ENCODE measurements at regions not wholly inside any gene's neighbourhood (a gene's known extent, or its start where the extent isn't known, plus 50 kb on each side); places are given as distances from the start of the nearest gene placed in this dataset.

DNA sequence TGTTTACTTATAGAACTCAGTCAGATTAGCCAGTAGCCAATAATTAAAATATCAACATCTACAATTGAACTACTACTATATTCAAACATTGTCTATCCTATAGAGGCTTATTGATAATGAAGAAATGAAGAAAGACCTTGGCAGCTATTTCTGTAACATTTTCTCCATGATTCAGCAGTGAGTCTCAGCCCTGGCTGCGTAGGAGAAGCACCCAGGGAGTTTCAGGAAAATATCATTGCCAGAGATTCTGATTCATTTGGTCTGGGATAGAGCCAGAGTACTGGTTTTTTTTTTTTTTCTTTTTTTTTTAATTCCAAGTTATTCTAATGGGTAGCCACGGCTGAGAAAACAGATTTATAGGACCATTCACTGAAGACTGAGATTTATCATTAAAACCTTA, 404.8 kb downstream of the TXNL1 start:
- Histone ChIP-seq H2AFZ (ENCODE audit: low read depth, low read length) (no peak overlapping the region), H3K9ac (ENCODE audit: insufficient read depth in 1 of 2, low read depth in 2 of 2, low read length in 2 of 2) (no peak overlapping the region), H3K9me3 (replicated peaks; ENCODE audit: control insufficient read depth, insufficient read depth, low read depth, low read length) (no peaks in the 10 kb centered on the region), H3K4me2 (ENCODE audit: insufficient read depth, low read length) (no peak overlapping the region), H3K27me3 (ENCODE audit: control insufficient read depth in 2 of 2, insufficient read depth in 2 of 2, low read length in 2 of 2) (no peaks in the 10 kb centered on the region), H3K79me2 (ENCODE audit: control insufficient read depth, insufficient read depth, low read length) (no peaks in the 10 kb centered on the region), H3K36me3 (ENCODE audit: control insufficient read depth, insufficient read depth, low read length) (no peaks in the 10 kb centered on the region), H3K4me3 (no peak overlapping the region), H3K27ac (ENCODE audit: extremely low read depth, low read depth, low read length) (no peak overlapping the region), H3K9me1 (ENCODE audit: control insufficient read depth, insufficient read depth, low read length) (no peaks in the 10 kb centered on the region), H4K20me1 (replicated peaks; ENCODE audit: control insufficient read depth, insufficient read depth, low read length) (no peaks in the 10 kb centered on the region), H3K4me1 (replicated peaks in 1 of 2; ENCODE audit: control insufficient read depth in 2 of 2, insufficient read depth in 2 of 2, low read length in 2 of 2) (no peaks in the 10 kb centered on the region)
- FAIRE-seq (no peak), ATAC-seq (no peak), DNase-seq (ENCODE audit: extremely low read depth in 1 of 4, low spot score in 3 of 4) (no peak)
- TF ChIP-seq ZNF12 (CRISPR knock-in tag; IDR thresholded peaks at IDR 0.05) = no peak
- TF ChIP-seq, protein P1, sequence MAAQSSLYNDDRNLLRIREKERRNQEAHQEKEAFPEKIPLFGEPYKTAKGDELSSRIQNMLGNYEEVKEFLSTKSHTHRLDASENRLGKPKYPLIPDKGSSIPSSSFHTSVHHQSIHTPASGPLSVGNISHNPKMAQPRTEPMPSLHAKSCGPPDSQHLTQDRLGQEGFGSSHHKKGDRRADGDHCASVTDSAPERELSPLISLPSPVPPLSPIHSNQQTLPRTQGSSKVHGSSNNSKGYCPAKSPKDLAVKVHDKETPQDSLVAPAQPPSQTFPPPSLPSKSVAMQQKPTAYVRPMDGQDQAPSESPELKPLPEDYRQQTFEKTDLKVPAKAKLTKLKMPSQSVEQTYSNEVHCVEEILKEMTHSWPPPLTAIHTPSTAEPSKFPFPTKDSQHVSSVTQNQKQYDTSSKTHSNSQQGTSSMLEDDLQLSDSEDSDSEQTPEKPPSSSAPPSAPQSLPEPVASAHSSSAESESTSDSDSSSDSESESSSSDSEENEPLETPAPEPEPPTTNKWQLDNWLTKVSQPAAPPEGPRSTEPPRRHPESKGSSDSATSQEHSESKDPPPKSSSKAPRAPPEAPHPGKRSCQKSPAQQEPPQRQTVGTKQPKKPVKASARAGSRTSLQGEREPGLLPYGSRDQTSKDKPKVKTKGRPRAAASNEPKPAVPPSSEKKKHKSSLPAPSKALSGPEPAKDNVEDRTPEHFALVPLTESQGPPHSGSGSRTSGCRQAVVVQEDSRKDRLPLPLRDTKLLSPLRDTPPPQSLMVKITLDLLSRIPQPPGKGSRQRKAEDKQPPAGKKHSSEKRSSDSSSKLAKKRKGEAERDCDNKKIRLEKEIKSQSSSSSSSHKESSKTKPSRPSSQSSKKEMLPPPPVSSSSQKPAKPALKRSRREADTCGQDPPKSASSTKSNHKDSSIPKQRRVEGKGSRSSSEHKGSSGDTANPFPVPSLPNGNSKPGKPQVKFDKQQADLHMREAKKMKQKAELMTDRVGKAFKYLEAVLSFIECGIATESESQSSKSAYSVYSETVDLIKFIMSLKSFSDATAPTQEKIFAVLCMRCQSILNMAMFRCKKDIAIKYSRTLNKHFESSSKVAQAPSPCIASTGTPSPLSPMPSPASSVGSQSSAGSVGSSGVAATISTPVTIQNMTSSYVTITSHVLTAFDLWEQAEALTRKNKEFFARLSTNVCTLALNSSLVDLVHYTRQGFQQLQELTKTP (IDR thresholded peaks at IDR 0.05; ENCODE audit: low read depth in 1 of 2, partially characterized antibody in 2 of 2) = no peak
- no peak for TF ChIP-seq KLF1 (tag; IDR thresholded peaks at IDR 0.05)
- no peak for TF ChIP-seq TGIF2 (CRISPR knock-in tag; IDR thresholded peaks at IDR 0.05)
- TF ChIP-seq POLR2AphosphoS5 (IDR thresholded peaks at IDR 0.05; ENCODE audit: control insufficient read depth, insufficient read depth, low read depth, low read length) = no peak
- TF ChIP-seq, protein P2, sequence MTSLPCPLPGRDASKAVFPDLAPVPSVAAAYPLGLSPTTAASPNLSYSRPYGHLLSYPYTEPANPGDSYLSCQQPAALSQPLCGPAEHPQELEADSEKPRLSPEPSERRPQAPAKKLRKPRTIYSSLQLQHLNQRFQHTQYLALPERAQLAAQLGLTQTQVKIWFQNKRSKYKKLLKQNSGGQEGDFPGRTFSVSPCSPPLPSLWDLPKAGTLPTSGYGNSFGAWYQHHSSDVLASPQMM (CRISPR knock-in tag; IDR thresholded peaks at IDR 0.05) = no peak
- no peak for TF ChIP-seq ATF7 (IDR thresholded peaks at IDR 0.05)
- no peak for TF ChIP-seq HCFC1 (IDR thresholded peaks at IDR 0.05; ENCODE audit: low read depth, low read length)
- no peak for TF ChIP-seq ARNT (IDR thresholded peaks at IDR 0.05)
- no peak for TF ChIP-seq SP1 (CRISPR knock-in tag; IDR thresholded peaks at IDR 0.05)
- TF ChIP-seq HMG20B (CRISPR knock-in tag; IDR thresholded peaks at IDR 0.05) = no peak
- no peak for TF ChIP-seq IFI16 (CRISPR knock-in tag; IDR thresholded peaks at IDR 0.05)
- intact Hi-C loops (cut with micrococcal nuclease) (no loop called here), in situ Hi-C loops (cut with MboI) (no loop called here)
- BruUV-seq (replicated peaks) = no TSS peak
- WGBS (ENCODE audit: insufficient coverage, low coverage, missing lambda C conversion rate) = 0% methylated on average over 2 of the region's 2 CpGs
- ChIA-PET POLR2A (no interaction called here), CTCF (ENCODE audit: low intra/inter-chr PET ratio) (no interaction called here)
